K562 (cell line): ENCODE measurements at regions not wholly inside any gene's neighbourhood (a gene's known extent, or its start where the extent isn't known, plus 50 kb on each side); places are given as distances from the start of the nearest gene placed in this dataset.
"Not testable (repeated sequence)": the region's sequence is repeated elsewhere in the genome, so short reads cannot be mapped to it uniquely, and the experiment has no call there.

Experiments used
- ATAC-seq: fragments of 200-7000 bp; cut with Tn5 transposase; 3 replicates; pipeline ENCODE4 v1.9.1; 2020; ENCODE audit warnings: moderate library complexity
- BruUV-seq: library from RNA; stranded (reverse); fragments of 400-500 nt; replicated peaks from 2 replicates; lab custom pipeline; 2021; lab: Mats Ljungman, UMichigan
- CTCF ChIA-PET: fragments of 300-600 bp; formaldehyde crosslinking; extraction: SDS; loops from one replicate; lab custom pipeline; 2021; ENCODE audit warnings: low intra/inter-chr PET ratio; lab: Yijun Ruan, JAX
- POLR2A ChIA-PET: fragments of 300-600, 350-650 bp; sonication (Branson Sonifier 250); formaldehyde crosslinking; extraction: SDS; loops from one replicate; lab custom pipeline; 2021; ENCODE audit warnings: antibody characterized with exemption, inconsistent platforms; lab: Yijun Ruan, JAX
- DNase-seq, 4 experiments: peaks; one replicate each; pipeline versions ENCODE4 v3.0.0 to v3.0.0-alpha.2; 2011 to 2018; ENCODE audit warnings: low spot score in 3 of 4, mixed read lengths in 3 of 4; ENCODE audit errors: extremely low read depth in 1 of 4
- FAIRE-seq: peaks from 2 replicates; lab custom pipeline; 2011; peaks lifted over from hg19 to GRCh38; lab: Jason Lieb, UNC
- H2AFZ ChIP-seq: 2 replicates; pipeline ENCODE4 v1.6.0; 2011; ENCODE audit warnings: low read depth, low read length, control low read depth, inconsistent platforms
- H3K27ac ChIP-seq: fragments of 200-600 bp; 3 replicates; pipeline ENCODE4 v1.8.0; 2011; ENCODE audit warnings: low read depth, mild to moderate bottlenecking, control low read depth, inconsistent platforms, low read length, moderate library complexity, mixed read lengths; ENCODE audit errors: extremely low read depth
- H3K27me3 ChIP-seq, 2 experiments: fragments of 300-600 bp in 1 of 2; 2 replicates in 1 of 2; 3 replicates in 1 of 2; pipeline versions ENCODE4 v1.6.0 to v1.8.0; 2011; ENCODE audit warnings: inconsistent platforms in 2 of 2, low read length in 2 of 2, mild to moderate bottlenecking in 1 of 2, mixed read lengths in 1 of 2, moderate library complexity in 1 of 2; ENCODE audit not compliant: control insufficient read depth in 2 of 2, insufficient read depth in 2 of 2
- H3K36me3 ChIP-seq: fragments of 300-600 bp; 3 replicates; pipeline ENCODE4 v1.8.0; 2011; ENCODE audit warnings: mild to moderate bottlenecking, low read length, inconsistent platforms; ENCODE audit not compliant: control insufficient read depth, insufficient read depth
- H3K4me1 ChIP-seq, 2 experiments: fragments of 200-600 bp in 1 of 2; replicated peaks in 1 of 2; 2 replicates in 1 of 2; 3 replicates in 1 of 2; pipeline versions ENCODE4 v1.5.1 to v1.8.0; 2011; ENCODE audit warnings: inconsistent platforms in 2 of 2, low read length in 2 of 2, mild to moderate bottlenecking in 1 of 2, mixed read lengths in 1 of 2, moderate library complexity in 1 of 2; ENCODE audit not compliant: control insufficient read depth in 2 of 2, insufficient read depth in 2 of 2
- H3K4me2 ChIP-seq: 2 replicates; pipeline ENCODE4 v1.6.1; 2011; ENCODE audit warnings: low read length, control low read depth, inconsistent platforms, mixed read lengths; ENCODE audit not compliant: insufficient read depth
- H3K4me3 ChIP-seq: fragments of 200-600 bp; sonication (generic), shearing (Covaris generic); 2 replicates; pipeline ENCODE4 v1.5.1; 2016; ENCODE audit warnings: control low read depth, inconsistent platforms
- H3K79me2 ChIP-seq: fragments of 200-600 bp; 3 replicates; pipeline ENCODE4 v1.8.0; 2011; ENCODE audit warnings: low read length, inconsistent platforms; ENCODE audit not compliant: control insufficient read depth, insufficient read depth
- H3K9ac ChIP-seq, 2 experiments: 2 replicates each; pipeline versions ENCODE4 v1.6.0 to v1.6.1; 2011; ENCODE audit warnings: low read depth in 2 of 2, low read length in 2 of 2, control low read depth in 1 of 2, inconsistent platforms in 1 of 2, mild to moderate bottlenecking in 1 of 2, mixed read lengths in 1 of 2; ENCODE audit not compliant: insufficient read depth in 1 of 2
- H3K9me1 ChIP-seq: one replicate; pipeline ENCODE4 v1.6.0; 2011; ENCODE audit warnings: inconsistent platforms, mild to moderate bottlenecking, low read length, moderate library complexity; ENCODE audit not compliant: control insufficient read depth, insufficient read depth
- H3K9me3 ChIP-seq: replicated peaks from 2 replicates; pipeline ENCODE4 v1.5.1; 2011; ENCODE audit warnings: low read depth, low read length, inconsistent platforms; ENCODE audit not compliant: control insufficient read depth, insufficient read depth
- H4K20me1 ChIP-seq: replicated peaks from 2 replicates; pipeline ENCODE4 v1.6.1; 2011; ENCODE audit warnings: low read length, inconsistent platforms, mixed read lengths; ENCODE audit not compliant: control insufficient read depth, insufficient read depth
- ARID1B ChIP-seq: fragments of 450-650 bp; IDR thresholded peaks from 2 replicates; pipeline ENCODE4 v1.6.1; 2016; ENCODE audit warnings: antibody characterized with exemption, mild to moderate bottlenecking, inconsistent platforms
- ATF4 ChIP-seq: fragments of 450-650 bp; formaldehyde crosslinking; IDR thresholded peaks from 2 replicates; pipeline ENCODE4 v1.4.0; 2022; ENCODE audit warnings: mild to moderate bottlenecking, moderate library complexity
- HOXB6 ChIP-seq: fragments of 250-450 bp; sonication (Bioruptor Pico); IDR thresholded peaks from 2 replicates; pipeline ENCODE4 v1.5.1; 2022; ENCODE audit warnings: mild to moderate bottlenecking, borderline replicate concordance
- ILK ChIP-seq: fragments of 450-650 bp; IDR thresholded peaks from 2 replicates; pipeline ENCODE4 v1.6.1; 2016; ENCODE audit warnings: missing genetic modification characterization, low read depth, mild to moderate bottlenecking, missing compliant biosample characterization, moderate library complexity, borderline replicate concordance
- LARP7 ChIP-seq: fragments of 450-650 bp; IDR thresholded peaks from 2 replicates; pipeline ENCODE4 v1.6.1; 2016
- NCOA6 ChIP-seq: fragments of 450-650 bp; IDR thresholded peaks from 2 replicates; pipeline ENCODE4 v1.6.1; 2017; ENCODE audit warnings: mild to moderate bottlenecking
- NFRKB ChIP-seq: fragments of 450-650 bp; IDR thresholded peaks from 2 replicates; pipeline ENCODE4 v1.6.1; 2016; ENCODE audit warnings: low read depth
- TBP ChIP-seq: optimal IDR thresholded peaks from 2 replicates; pipeline ENCODE3; 2011; ENCODE audit warnings: low read depth, low read length, improper control_type of control experiment
- WGBS: fragments of 100-300 bp; shearing (Covaris generic); methylation state at CpG from one replicate; pipeline ENCODE4 v1.1.6; 2016; ENCODE audit warnings: low coverage, mixed read lengths; ENCODE audit not compliant: insufficient coverage; ENCODE audit errors: missing lambda C conversion rate; 5-methylcytosine and 5-hydroxymethylcytosine counted together
- in situ Hi-C: fragments of 300-500 bp; cut with MboI; formaldehyde crosslinking; loops from 4 replicates; pipeline ENCODE4 v1.15.0; 2018; ENCODE audit warnings: inconsistent platforms, mixed read lengths
- intact Hi-C: fragments of 100-400 bp; cut with micrococcal nuclease; formaldehyde crosslinking; loops from 2 replicates; pipeline ENCODE4 v1.14.2; 2022

DNA sequence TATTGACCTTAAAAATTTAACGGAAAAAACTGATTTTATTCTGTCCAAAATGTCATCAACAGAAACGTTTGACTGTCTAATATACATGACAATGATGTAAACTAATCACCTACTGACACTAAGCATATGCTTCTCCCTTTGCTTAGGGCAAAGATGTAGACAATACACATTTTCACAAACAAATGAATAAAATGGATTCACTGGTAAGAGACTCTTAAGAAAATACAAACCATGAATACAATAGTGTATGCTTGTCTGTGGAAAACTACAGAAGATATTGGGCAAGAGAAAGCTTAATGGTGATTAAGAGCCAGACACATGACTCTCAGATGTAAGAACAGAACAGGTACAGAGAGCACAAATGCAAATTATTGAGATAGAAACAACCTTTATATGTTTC is 1248.7 kb downstream of the FSCB start:
- H3K4me1 ChIP-seq: no peaks in the 10 kb centered on the region
- TF ChIP-seq NFRKB: no peak
- no peak for TF ChIP-seq HOXB6 (CRISPR knock-in tag)
- TF ChIP-seq ARID1B: no peak
- TF ChIP-seq LARP7: no peak
- TF ChIP-seq ILK: no peak
- TF ChIP-seq ATF4 (CRISPR knock-in tag): no peak
- TF ChIP-seq NCOA6: no peak
- TF ChIP-seq TBP: no peak
- TF ChIP-seq, all 486 proteins: peak for 0
- Histone ChIP-seq H3K79me2 (no peaks in the 10 kb centered on the region), H3K9ac (no peak overlapping the region), H3K27ac (no peak overlapping the region), H3K9me1 (no peaks in the 10 kb centered on the region), H3K4me3 (no peak overlapping the region), H4K20me1 (no peaks in the 10 kb centered on the region), H3K36me3 (no peaks in the 10 kb centered on the region), H3K27me3 (no peaks in the 10 kb centered on the region), H3K9me3 (no peaks in the 10 kb centered on the region), H3K4me2 (no peak overlapping the region), H2AFZ (no peak overlapping the region)
- WGBS: 0% methylated on average over 2 of the region's 2 CpGs
- in situ Hi-C loops (no loop called here), intact Hi-C loops (no loop called here)
- DNase-seq: no peak
- BruUV-seq: no TSS peak
- CTCF ChIA-PET: no interaction called here
- no peak for FAIRE-seq
- ATAC-seq: no peak
- POLR2A ChIA-PET: no interaction called here

DNA sequence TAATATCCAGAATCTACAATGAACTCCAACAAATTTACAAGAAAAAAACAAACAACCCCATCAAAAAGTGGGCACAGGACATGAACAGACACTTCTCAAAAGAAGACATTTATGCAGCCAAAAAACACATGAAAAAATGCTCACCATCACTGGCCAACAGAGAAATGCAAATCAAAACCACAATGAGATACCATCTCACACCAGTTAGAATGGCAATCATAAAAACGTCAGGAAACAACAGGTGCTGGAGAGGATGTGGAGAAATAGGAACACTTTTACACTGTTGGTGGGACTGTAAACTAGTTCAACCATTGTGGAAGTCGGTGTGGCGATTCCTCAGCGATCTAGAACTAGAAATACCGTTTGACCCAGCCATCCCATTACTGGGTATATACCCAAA is 1250.1 kb downstream of the FSCB start:
- DNase-seq, FAIRE-seq, H3K4me3 ChIP-seq: not testable (repeated sequence)

More for the DNA sequence above, 1250.1 kb downstream of the FSCB start:
- H3K9ac ChIP-seq, POLR2A ChIA-PET, H3K4me1 ChIP-seq, H3K9me1 ChIP-seq, BruUV-seq, intact Hi-C loops, H3K4me2 ChIP-seq, H3K27ac ChIP-seq, H4K20me1 ChIP-seq, H2AFZ ChIP-seq, H3K36me3 ChIP-seq, H3K79me2 ChIP-seq, ATAC-seq, in situ Hi-C loops, CTCF ChIA-PET, H3K27me3 ChIP-seq, H3K9me3 ChIP-seq: not testable (repeated sequence)
- WGBS: 0% methylated on average over 1 of the region's 5 CpGs
